ENCODE measurements at regions not wholly inside any gene's neighbourhood (a gene's known extent, or its start where the extent isn't known, plus 50 kb on each side); places are given as distances from the start of the nearest gene placed in this dataset.

GRCh38 chr18:5721924-5722323 is 173.4 kb downstream of the TMEM200C start:
- TF ChIP-seq CTCF (IDR thresholded peaks at IDR 0.05; ENCODE audit: low read depth, low read length), result no peak
- no peak for DNase-seq (ENCODE audit: extremely low read depth, low read depth)

- no peak for DNase-seq (ENCODE audit: extremely low read depth, low read depth)
- TF ChIP-seq CTCF (IDR thresholded peaks at IDR 0.05; ENCODE audit: low read depth, low read length), result no peak
These were observed 175.2 kb downstream of the TMEM200C start for GRCh38 chr18:5720132-5720531.

- TF ChIP-seq CTCF (IDR thresholded peaks at IDR 0.05; ENCODE audit: low read depth, low read length), result no peak
- DNase-seq (ENCODE audit: extremely low read depth, low read depth), result no peak
These were observed 173.5 kb upstream of the EPB41L3 start for GRCh38 chr18:5717256-5717655.

GRCh38 chr18:5710676-5711075 is 166.9 kb upstream of the EPB41L3 start:
- DNase-seq (ENCODE audit: extremely low read depth, low read depth), result no peak
- TF ChIP-seq CTCF (IDR thresholded peaks at IDR 0.05; ENCODE audit: low read depth, low read length), result no peak

GRCh38 chr18:5710235-5710634 is 166.4 kb upstream of the EPB41L3 start:
- no peak for TF ChIP-seq CTCF (IDR thresholded peaks at IDR 0.05; ENCODE audit: low read depth, low read length)
- no peak for DNase-seq (ENCODE audit: extremely low read depth, low read depth)

GRCh38 chr18:5709476-5710095 is 165.8 kb upstream of the EPB41L3 start:
- TF ChIP-seq CTCF (IDR thresholded peaks at IDR 0.05; ENCODE audit: low read depth, low read length), result no peak
- DNase-seq (ENCODE audit: extremely low read depth, low read depth), result no peak

GRCh38 chr18:5707586-5707985 is 163.8 kb upstream of the EPB41L3 start:
- no peak for TF ChIP-seq CTCF (IDR thresholded peaks at IDR 0.05; ENCODE audit: low read depth, low read length)
- no peak for DNase-seq (ENCODE audit: extremely low read depth, low read depth)

Data from AG09319 (cell line).